HCT116 (cell line): ENCODE measurements at regions not wholly inside any gene's neighbourhood (a gene's known extent, or its start where the extent isn't known, plus 50 kb on each side); places are given as distances from the start of the nearest gene placed in this dataset.

Source experiments
- MAX ChIP-seq: IDR thresholded peaks from 2 replicates; pipeline ENCODE4 v1.6.1; 2012
- POLR2A ChIP-seq: IDR thresholded peaks from 2 replicates; pipeline ENCODE4 v1.7.0; 2011; ENCODE audit warnings: borderline replicate concordance; ENCODE audit not compliant: insufficient read depth, insufficient read length; ENCODE audit errors: extremely low read depth
- POLR2AphosphoS5 ChIP-seq: IDR thresholded peaks from 2 replicates; pipeline ENCODE4 v1.6.1; 2011; ENCODE audit warnings: mild to moderate bottlenecking, low read depth, low read length, moderate library complexity
- RAD21 ChIP-seq: IDR thresholded peaks from 2 replicates; pipeline ENCODE4 v1.6.1; 2012; ENCODE audit warnings: low read depth, mild to moderate bottlenecking
- REST ChIP-seq: IDR thresholded peaks from 2 replicates; pipeline ENCODE4 v1.6.1; 2012; ENCODE audit warnings: low read depth
- SRF ChIP-seq: IDR thresholded peaks from 2 replicates; pipeline ENCODE4 v1.6.1; 2012; ENCODE audit warnings: low read depth
- TF ChIP-seq, protein P1 (sequence below), 3 experiments: fragments of 200-600 bp in 1 of 3; sonication (generic) in 1 of 3; IDR thresholded peaks in 2 of 3; conservative IDR thresholded peaks in 1 of 3; 2 replicates each; pipeline ENCODE4 v1.5.1; 2012 to 2017; ENCODE audit warnings: low read depth in 2 of 3, low read length in 2 of 3, antibody characterized with exemption in 1 of 3, borderline replicate concordance in 1 of 3, control low read depth in 1 of 3, mild to moderate bottlenecking in 1 of 3, mixed read lengths in 1 of 3, mixed run types in 1 of 3, moderate library complexity in 1 of 3; ENCODE audit not compliant: insufficient read depth in 1 of 3

- no peak for TF ChIP-seq REST
- TF ChIP-seq MAX = no peak
- no peak for TF ChIP-seq RAD21
- TF ChIP-seq, protein P1, sequence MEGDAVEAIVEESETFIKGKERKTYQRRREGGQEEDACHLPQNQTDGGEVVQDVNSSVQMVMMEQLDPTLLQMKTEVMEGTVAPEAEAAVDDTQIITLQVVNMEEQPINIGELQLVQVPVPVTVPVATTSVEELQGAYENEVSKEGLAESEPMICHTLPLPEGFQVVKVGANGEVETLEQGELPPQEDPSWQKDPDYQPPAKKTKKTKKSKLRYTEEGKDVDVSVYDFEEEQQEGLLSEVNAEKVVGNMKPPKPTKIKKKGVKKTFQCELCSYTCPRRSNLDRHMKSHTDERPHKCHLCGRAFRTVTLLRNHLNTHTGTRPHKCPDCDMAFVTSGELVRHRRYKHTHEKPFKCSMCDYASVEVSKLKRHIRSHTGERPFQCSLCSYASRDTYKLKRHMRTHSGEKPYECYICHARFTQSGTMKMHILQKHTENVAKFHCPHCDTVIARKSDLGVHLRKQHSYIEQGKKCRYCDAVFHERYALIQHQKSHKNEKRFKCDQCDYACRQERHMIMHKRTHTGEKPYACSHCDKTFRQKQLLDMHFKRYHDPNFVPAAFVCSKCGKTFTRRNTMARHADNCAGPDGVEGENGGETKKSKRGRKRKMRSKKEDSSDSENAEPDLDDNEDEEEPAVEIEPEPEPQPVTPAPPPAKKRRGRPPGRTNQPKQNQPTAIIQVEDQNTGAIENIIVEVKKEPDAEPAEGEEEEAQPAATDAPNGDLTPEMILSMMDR (IDR thresholded peaks at IDR 0.05 in 2 of 3, conservative IDR thresholded peaks at IDR 0.05 in 1 of 3; ENCODE audit: borderline replicate concordance in 1 of 3, insufficient read depth in 1 of 3, low read depth in 2 of 3, low read length in 2 of 3) = no peak
- TF ChIP-seq POLR2AphosphoS5 = no peak
- no peak for TF ChIP-seq SRF
- TF ChIP-seq POLR2A = no peak
Measured at GRCh38 chr9:4404156-4404555, 86.1 kb upstream of the SLC1A1 start.
